ENCODE measurements at regions not wholly inside any gene's neighbourhood (a gene's known extent, or its start where the extent isn't known, plus 50 kb on each side); places are given as distances from the start of the nearest gene placed in this dataset.

DNA sequence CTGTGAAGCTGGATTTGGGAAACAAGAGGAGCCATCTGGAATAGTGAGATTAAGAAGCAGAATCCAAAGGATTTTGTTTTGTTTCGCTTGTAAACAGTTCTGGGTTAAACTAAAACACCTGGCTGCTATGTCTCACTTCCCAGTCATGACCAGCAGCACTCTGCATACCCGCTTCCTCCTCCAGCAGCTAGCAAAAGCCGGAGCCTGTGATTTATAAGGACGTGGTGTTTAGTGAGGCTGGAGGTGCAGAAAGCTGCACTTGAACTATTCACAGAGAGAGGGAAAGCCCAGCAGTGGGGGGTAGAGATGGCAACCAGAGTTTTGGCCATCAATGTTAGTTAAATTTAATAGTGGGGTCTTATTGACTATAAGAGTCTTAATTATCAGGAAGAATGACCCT, 240.2 kb downstream of the AJAP1 start:
- Mint-ChIP-seq H3K27me3 (ENCODE audit: low read depth) (no peaks in the 10 kb centered on the region), H3K27ac (no peak overlapping the region), H3K36me3 (ENCODE audit: low read depth) (no peaks in the 10 kb centered on the region), H3K4me1 (ENCODE audit: low read depth) (no peaks in the 10 kb centered on the region), H3K9me3 (peaks cover 8% of the 10 kb centered on the region), H3K4me3 (no peak overlapping the region)
- no peak for DNase-seq (ENCODE audit: low spot score)

GRCh38 chr1:4880626-4881025, 226.2 kb downstream of the AJAP1 start:
- Mint-ChIP-seq H3K4me1 (ENCODE audit: low read depth) (no peaks in the 10 kb centered on the region), H3K36me3 (ENCODE audit: low read depth) (no peaks in the 10 kb centered on the region), H3K27ac (no peak overlapping the region), H3K4me3 (no peak overlapping the region), H3K9me3 (no peaks in the 10 kb centered on the region), H3K27me3 (ENCODE audit: low read depth) (no peaks in the 10 kb centered on the region)
- DNase-seq (ENCODE audit: low spot score): no peak

GRCh38 chr1:4877426-4877825, 223.0 kb downstream of the AJAP1 start:
- Mint-ChIP-seq H3K4me1 (ENCODE audit: low read depth) (no peaks in the 10 kb centered on the region), H3K9me3 (no peaks in the 10 kb centered on the region), H3K27ac (no peak overlapping the region), H3K4me3 (no peak overlapping the region), H3K27me3 (ENCODE audit: low read depth) (no peaks in the 10 kb centered on the region), H3K36me3 (ENCODE audit: low read depth) (no peaks in the 10 kb centered on the region)
- no peak for DNase-seq (ENCODE audit: low spot score)

DNA sequence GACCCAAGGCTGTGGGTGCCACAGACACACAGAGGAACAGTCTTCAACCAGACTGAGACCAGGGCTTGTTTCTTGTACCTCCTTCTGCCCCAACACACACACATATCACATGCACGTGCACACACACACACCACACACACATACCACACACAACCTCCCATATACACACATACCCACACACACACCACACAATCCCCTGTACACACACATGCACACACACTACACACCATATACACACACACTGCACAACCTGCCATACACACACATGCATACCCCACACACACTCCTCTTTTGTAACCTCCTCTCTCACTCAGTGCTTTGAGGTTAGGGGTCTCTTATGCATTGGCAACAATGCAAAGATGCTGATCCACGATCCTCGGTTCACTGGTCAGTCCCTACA, 217.0 kb downstream of the AJAP1 start:
- no peak overlapping the region for H3K4me3 Mint-ChIP-seq
- DNase-seq (ENCODE audit: low spot score): no peak
- H3K4me1 Mint-ChIP-seq (ENCODE audit: low read depth): no peaks in the 10 kb centered on the region
- H3K9me3 Mint-ChIP-seq: no peaks in the 10 kb centered on the region
- no peaks in the 10 kb centered on the region for H3K27me3 Mint-ChIP-seq (ENCODE audit: low read depth)
- H3K36me3 Mint-ChIP-seq (ENCODE audit: low read depth): no peaks in the 10 kb centered on the region
- no peak overlapping the region for H3K27ac Mint-ChIP-seq

GRCh38 chr1:4868521-4868920, 214.1 kb downstream of the AJAP1 start:
- Mint-ChIP-seq H3K4me3 (no peak overlapping the region), H3K27me3 (ENCODE audit: low read depth) (no peaks in the 10 kb centered on the region), H3K4me1 (ENCODE audit: low read depth) (no peaks in the 10 kb centered on the region), H3K36me3 (ENCODE audit: low read depth) (no peaks in the 10 kb centered on the region), H3K27ac (no peak overlapping the region), H3K9me3 (no peaks in the 10 kb centered on the region)
- no peak for DNase-seq (ENCODE audit: low spot score)

- H3K27ac Mint-ChIP-seq: no peak overlapping the region
- H3K27me3 Mint-ChIP-seq (ENCODE audit: low read depth): no peaks in the 10 kb centered on the region
- no peaks in the 10 kb centered on the region for H3K36me3 Mint-ChIP-seq (ENCODE audit: low read depth)
- DNase-seq (ENCODE audit: low spot score): no peak
- H3K4me3 Mint-ChIP-seq: no peak overlapping the region
- H3K4me1 Mint-ChIP-seq (ENCODE audit: low read depth): no peaks in the 10 kb centered on the region
- peaks cover 10% of the 10 kb centered on the region for H3K9me3 Mint-ChIP-seq
Observed at GRCh38 chr1:4856396-4856795, 202.0 kb downstream of the AJAP1 start.

DNA sequence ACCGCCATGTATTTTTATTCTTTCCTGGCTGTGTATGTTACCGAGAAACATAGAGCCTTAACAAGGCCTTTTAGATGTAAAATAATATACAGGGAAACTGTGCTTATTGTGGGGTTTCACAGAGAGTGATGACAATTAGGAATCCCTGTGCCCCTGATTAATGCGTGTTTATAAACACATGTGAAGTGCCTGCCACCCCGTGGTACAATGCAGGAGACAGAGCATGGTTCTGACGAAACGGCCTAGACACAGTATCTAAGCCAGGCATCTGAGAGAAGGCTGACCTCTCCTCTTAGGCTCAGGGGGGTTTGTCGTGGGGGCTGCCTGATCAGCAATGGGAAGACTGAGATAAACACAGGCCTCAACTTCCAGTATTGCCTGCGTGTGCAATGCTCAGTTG, 200.0 kb downstream of the AJAP1 start:
- no peak for DNase-seq (ENCODE audit: low spot score)
- Mint-ChIP-seq H3K9me3 (peaks cover 10% of the 10 kb centered on the region), H3K27ac (no peak overlapping the region), H3K4me3 (no peak overlapping the region), H3K27me3 (ENCODE audit: low read depth) (no peaks in the 10 kb centered on the region), H3K4me1 (ENCODE audit: low read depth) (no peaks in the 10 kb centered on the region), H3K36me3 (ENCODE audit: low read depth) (no peaks in the 10 kb centered on the region)

- no peaks in the 10 kb centered on the region for H3K4me1 Mint-ChIP-seq (ENCODE audit: low read depth)
- H3K27ac Mint-ChIP-seq: no peak overlapping the region
- H3K9me3 Mint-ChIP-seq: peaks cover 10% of the 10 kb centered on the region
- no peak overlapping the region for H3K4me3 Mint-ChIP-seq
- DNase-seq (ENCODE audit: low spot score): no peak
- H3K36me3 Mint-ChIP-seq (ENCODE audit: low read depth): no peaks in the 10 kb centered on the region
- no peaks in the 10 kb centered on the region for H3K27me3 Mint-ChIP-seq (ENCODE audit: low read depth)
Observed at GRCh38 chr1:4853904-4854303, 199.5 kb downstream of the AJAP1 start.

GRCh38 chr1:4851385-4852065, 197.1 kb downstream of the AJAP1 start:
- Mint-ChIP-seq H3K27me3 (ENCODE audit: low read depth) (no peaks in the 10 kb centered on the region), H3K36me3 (ENCODE audit: low read depth) (no peaks in the 10 kb centered on the region), H3K4me3 (no peak overlapping the region), H3K4me1 (ENCODE audit: low read depth) (no peaks in the 10 kb centered on the region), H3K27ac (no peak overlapping the region), H3K9me3 (peaks cover 10% of the 10 kb centered on the region)
- DNase-seq (ENCODE audit: low spot score): no peak

GRCh38 chr1:4848431-4848830, 194.0 kb downstream of the AJAP1 start:
- peaks cover 8% of the 10 kb centered on the region for H3K9me3 Mint-ChIP-seq
- H3K4me3 Mint-ChIP-seq: no peak overlapping the region
- H3K27ac Mint-ChIP-seq: no peak overlapping the region
- no peaks in the 10 kb centered on the region for H3K27me3 Mint-ChIP-seq (ENCODE audit: low read depth)
- DNase-seq (ENCODE audit: low spot score): no peak
- H3K36me3 Mint-ChIP-seq (ENCODE audit: low read depth): no peaks in the 10 kb centered on the region
- H3K4me1 Mint-ChIP-seq (ENCODE audit: low read depth): no peaks in the 10 kb centered on the region

GRCh38 chr1:4847711-4848110, 193.3 kb downstream of the AJAP1 start:
- no peak for DNase-seq (ENCODE audit: low spot score)
- no peak overlapping the region for H3K4me3 Mint-ChIP-seq
- H3K36me3 Mint-ChIP-seq (ENCODE audit: low read depth): no peaks in the 10 kb centered on the region
- H3K4me1 Mint-ChIP-seq (ENCODE audit: low read depth): no peaks in the 10 kb centered on the region
- peaks cover 3% of the 10 kb centered on the region for H3K9me3 Mint-ChIP-seq
- H3K27ac Mint-ChIP-seq: no peak overlapping the region
- no peaks in the 10 kb centered on the region for H3K27me3 Mint-ChIP-seq (ENCODE audit: low read depth)

Data from T-helper 2 cell treated with Interferon-gamma antibody and Interleukin-4, amounts not matched to agents 5 μg/mL and 100 μg/mL, for 36 hours (primary cell).